H9 (cell line): ENCODE measurements at regions not wholly inside any gene's neighbourhood (a gene's known extent, or its start where the extent isn't known, plus 50 kb on each side); places are given as distances from the start of the nearest gene placed in this dataset.

ENCODE experiments used
- DNase-seq: peaks from one replicate; pipeline ENCODE4 v3.0.0-alpha.2; 2017
- H2AFZ ChIP-seq: one replicate; pipeline ENCODE4 v1.6.1; 2013; ENCODE audit warnings: mild to moderate bottlenecking, low read length, control low read depth, moderate library complexity
- H2AK5ac ChIP-seq: 2 replicates; pipeline ENCODE4 v1.6.1; 2013; ENCODE audit warnings: low read length, control low read depth, mixed read lengths; ENCODE audit not compliant: insufficient read length
- H2BK120ac ChIP-seq: one replicate; pipeline ENCODE4 v1.6.1; 2013; ENCODE audit warnings: low read depth, mild to moderate bottlenecking, low read length, control low read depth, inconsistent platforms; ENCODE audit not compliant: poor library complexity, severe bottlenecking
- H2BK12ac ChIP-seq: 2 replicates; pipeline ENCODE4 v1.6.1; 2013; ENCODE audit warnings: low read length, control low read depth, mixed read lengths, low read depth; ENCODE audit not compliant: insufficient read length
- H2BK15ac ChIP-seq: 2 replicates; pipeline ENCODE4 v1.6.1; 2013; ENCODE audit warnings: low read depth, low read length, control low read depth
- H2BK20ac ChIP-seq: one replicate; pipeline ENCODE4 v1.6.1; 2013; ENCODE audit warnings: low read depth, mild to moderate bottlenecking, low read length, control low read depth, inconsistent platforms; ENCODE audit not compliant: poor library complexity, severe bottlenecking
- H2BK5ac ChIP-seq: 2 replicates; pipeline ENCODE4 v1.6.1; 2013; ENCODE audit warnings: low read length, control low read depth, mixed read lengths; ENCODE audit not compliant: insufficient read length
- H3K14ac ChIP-seq: 2 replicates; pipeline ENCODE4 v1.6.1; 2013; ENCODE audit warnings: low read length, control low read depth; ENCODE audit not compliant: insufficient read depth
- H3K18ac ChIP-seq: 2 replicates; pipeline ENCODE4 v1.6.1; 2013; ENCODE audit warnings: low read depth, mild to moderate bottlenecking, mixed read lengths, low read length, control low read depth; ENCODE audit not compliant: insufficient read length
- H3K23ac ChIP-seq: 2 replicates; pipeline ENCODE4 v1.6.1; 2013; ENCODE audit warnings: low read length, control low read depth, mixed read lengths, low read depth; ENCODE audit not compliant: insufficient read length
- H3K23me2 ChIP-seq: 2 replicates; pipeline ENCODE4 v1.6.1; 2013; ENCODE audit warnings: low read depth, mild to moderate bottlenecking, mixed read lengths, low read length, control low read depth; ENCODE audit not compliant: insufficient read length, poor library complexity, severe bottlenecking
- H3K27ac ChIP-seq: 2 replicates; pipeline ENCODE4 v1.5.1; 2013; ENCODE audit warnings: low read length, control low read depth, mixed read lengths, low read depth; ENCODE audit not compliant: insufficient read length
- H3K27me3 ChIP-seq: 2 replicates; pipeline ENCODE4 v1.6.1; 2013; ENCODE audit warnings: low read length, control low read depth, inconsistent platforms; ENCODE audit not compliant: insufficient read depth
- H3K4ac ChIP-seq: 2 replicates; pipeline ENCODE4 v1.6.1; 2013; ENCODE audit warnings: low read depth, mild to moderate bottlenecking, control low read depth, inconsistent platforms, low read length, moderate library complexity
- H3K4me1 ChIP-seq: 2 replicates; pipeline ENCODE4 v1.6.1; 2013; ENCODE audit warnings: low read length, control low read depth, inconsistent platforms; ENCODE audit not compliant: insufficient read depth
- H3K4me2 ChIP-seq: 2 replicates; pipeline ENCODE4 v1.6.1; 2013; ENCODE audit warnings: low read length, control low read depth, mixed read lengths; ENCODE audit not compliant: insufficient read length, insufficient read depth
- H3K56ac ChIP-seq: 2 replicates; pipeline ENCODE4 v1.6.1; 2013; ENCODE audit warnings: low read depth, mild to moderate bottlenecking, mixed read lengths, low read length, control low read depth; ENCODE audit not compliant: insufficient read length
- H3K79me1 ChIP-seq: 2 replicates; pipeline ENCODE4 v1.6.1; 2013; ENCODE audit warnings: low read depth, mild to moderate bottlenecking, moderate library complexity, low read length, control low read depth, inconsistent platforms; ENCODE audit not compliant: insufficient read depth, poor library complexity, severe bottlenecking
- H3K79me2 ChIP-seq: 2 replicates; pipeline ENCODE4 v1.6.1; 2013; ENCODE audit warnings: low read length, control low read depth, inconsistent platforms; ENCODE audit not compliant: insufficient read depth
- H3K9ac ChIP-seq: 2 replicates; pipeline ENCODE4 v1.6.1; 2013; ENCODE audit warnings: low read length, control low read depth, mixed read lengths; ENCODE audit not compliant: insufficient read length; ENCODE audit errors: extremely low read depth
- H3K9me3 ChIP-seq: one replicate; pipeline ENCODE4 v1.6.1; 2013; ENCODE audit warnings: low read depth, low read length, inconsistent platforms; ENCODE audit not compliant: control insufficient read depth
- H3T11ph ChIP-seq: one replicate; pipeline ENCODE4 v1.6.1; 2013; ENCODE audit warnings: mild to moderate bottlenecking, low read length, control low read depth, inconsistent platforms
- H4K20me1 ChIP-seq: one replicate; pipeline ENCODE4 v1.6.1; 2013; ENCODE audit not compliant: control insufficient read depth, insufficient read length, insufficient read depth
- H4K5ac ChIP-seq: 2 replicates; pipeline ENCODE4 v1.6.1; 2013; ENCODE audit warnings: low read depth, mild to moderate bottlenecking, mixed read lengths, low read length, control low read depth; ENCODE audit not compliant: insufficient read length
- H4K8ac ChIP-seq: replicated peaks from 2 replicates; pipeline ENCODE4 v1.6.1; 2013; ENCODE audit warnings: low read length, control low read depth, mixed read lengths, low read depth; ENCODE audit not compliant: insufficient read length
- H4K91ac ChIP-seq: 2 replicates; pipeline ENCODE4 v1.6.1; 2013; ENCODE audit warnings: low read depth, mild to moderate bottlenecking, moderate library complexity, mixed read lengths, low read length, control low read depth; ENCODE audit not compliant: insufficient read length
- H3K27ac Mint-ChIP-seq, 3 experiments: 2 replicates in 2 of 3; 3 replicates in 1 of 3; pipeline ENCODE4 v1.8.0; 2020 to 2021; ENCODE audit warnings: mixed read lengths in 3 of 3, mild to moderate bottlenecking in 1 of 3, moderate library complexity in 1 of 3
- H3K27me3 Mint-ChIP-seq: 2 replicates; pipeline ENCODE4 v1.8.0; 2021; ENCODE audit warnings: low read depth, mild to moderate bottlenecking, moderate library complexity, mixed read lengths
- H3K36me3 Mint-ChIP-seq, 3 experiments: 2 replicates in 2 of 3; 3 replicates in 1 of 3; pipeline ENCODE4 v1.8.0; 2020 to 2021; ENCODE audit warnings: low read depth in 3 of 3, mixed read lengths in 3 of 3; ENCODE audit not compliant: insufficient read depth in 1 of 3
- H3K4me1 Mint-ChIP-seq, 2 experiments: 2 replicates each; pipeline ENCODE4 v1.8.0; 2020; ENCODE audit warnings: mixed read lengths in 2 of 2
- H3K4me3 Mint-ChIP-seq, 2 experiments: 2 replicates in 1 of 2; 3 replicates in 1 of 2; pipeline ENCODE4 v1.8.0; 2020 to 2021; ENCODE audit warnings: mild to moderate bottlenecking in 2 of 2, mixed read lengths in 2 of 2, moderate library complexity in 1 of 2
- H3K9me3 Mint-ChIP-seq, 2 experiments: 2 replicates in 1 of 2; 3 replicates in 1 of 2; pipeline ENCODE4 v1.8.0; 2020; ENCODE audit warnings: mild to moderate bottlenecking in 2 of 2, mixed read lengths in 2 of 2, moderate library complexity in 1 of 2
- WGBS: extraction: QIAGEN DNeasy Blood & Tissue Kit; methylation state at CpG from one replicate; pipeline ENCODE4 v1.1.7; 2013; ENCODE audit warnings: missing lambda C conversion rate, low lambda C conversion rate, mixed read lengths; ENCODE audit not compliant: insufficient read length; ENCODE audit errors: extremely low coverage; 5-methylcytosine and 5-hydroxymethylcytosine counted together
- TF ChIP-seq, protein P1 (sequence below): fragments of 200-600 bp; sonication (generic); conservative IDR thresholded peaks from 3 replicates; pipeline ENCODE4 v1.8.0; 2021; ENCODE audit warnings: antibody characterized with exemption, mild to moderate bottlenecking

GRCh38 chr14:89524990-89525667 is 108.1 kb upstream of the FOXN3 start:
- peaks cover 15 to 51% of the 10 kb centered on the region in 2 experiments for H3K9me3 Mint-ChIP-seq
- H3K27ac Mint-ChIP-seq = no peak overlapping the region; a peak in 2 of 7 replicates
- H3K18ac ChIP-seq = no peak overlapping the region
- no peak overlapping the region for H4K5ac ChIP-seq
- no peak overlapping the region for H2BK12ac ChIP-seq
- H3K14ac ChIP-seq = no peak overlapping the region
- H3K4ac ChIP-seq = no peak overlapping the region
- H2BK20ac ChIP-seq = no peak overlapping the region
- no peaks in the 10 kb centered on the region for H3K27me3 ChIP-seq
- no peak overlapping the region for H3K4me3 Mint-ChIP-seq
- TF ChIP-seq, protein P1, sequence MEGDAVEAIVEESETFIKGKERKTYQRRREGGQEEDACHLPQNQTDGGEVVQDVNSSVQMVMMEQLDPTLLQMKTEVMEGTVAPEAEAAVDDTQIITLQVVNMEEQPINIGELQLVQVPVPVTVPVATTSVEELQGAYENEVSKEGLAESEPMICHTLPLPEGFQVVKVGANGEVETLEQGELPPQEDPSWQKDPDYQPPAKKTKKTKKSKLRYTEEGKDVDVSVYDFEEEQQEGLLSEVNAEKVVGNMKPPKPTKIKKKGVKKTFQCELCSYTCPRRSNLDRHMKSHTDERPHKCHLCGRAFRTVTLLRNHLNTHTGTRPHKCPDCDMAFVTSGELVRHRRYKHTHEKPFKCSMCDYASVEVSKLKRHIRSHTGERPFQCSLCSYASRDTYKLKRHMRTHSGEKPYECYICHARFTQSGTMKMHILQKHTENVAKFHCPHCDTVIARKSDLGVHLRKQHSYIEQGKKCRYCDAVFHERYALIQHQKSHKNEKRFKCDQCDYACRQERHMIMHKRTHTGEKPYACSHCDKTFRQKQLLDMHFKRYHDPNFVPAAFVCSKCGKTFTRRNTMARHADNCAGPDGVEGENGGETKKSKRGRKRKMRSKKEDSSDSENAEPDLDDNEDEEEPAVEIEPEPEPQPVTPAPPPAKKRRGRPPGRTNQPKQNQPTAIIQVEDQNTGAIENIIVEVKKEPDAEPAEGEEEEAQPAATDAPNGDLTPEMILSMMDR = no peak
- no peak overlapping the region for H3T11ph ChIP-seq
- peaks cover 29 to 51% (median 45%) of the 10 kb centered on the region in 3 experiments for H3K36me3 Mint-ChIP-seq
- H3K27ac ChIP-seq = no peak overlapping the region
- H3K79me2 ChIP-seq = peaks cover 3% of the 10 kb centered on the region; the same call in 1 of the 2 replicates
- H3K4me1 Mint-ChIP-seq = peaks cover 0 to 5% of the 10 kb centered on the region in 2 experiments; a peak in 2 of 4 replicates
- no peaks in the 10 kb centered on the region for H3K23me2 ChIP-seq
- no peak overlapping the region for H4K91ac ChIP-seq
- H3K23ac ChIP-seq = no peak overlapping the region
- H3K9me3 ChIP-seq = no peaks in the 10 kb centered on the region
- no peaks in the 10 kb centered on the region for H4K20me1 ChIP-seq
- no peak overlapping the region for H2AK5ac ChIP-seq
- H2BK120ac ChIP-seq = no peak overlapping the region
- H3K4me2 ChIP-seq = no peak overlapping the region
- no peak overlapping the region for H2BK5ac ChIP-seq
- no CpG with 5 or more reads among the region's 4 CpGs for WGBS
- no peaks in the 10 kb centered on the region for H3K4me1 ChIP-seq
- H4K8ac ChIP-seq = no peak overlapping the region
- H3K56ac ChIP-seq = no peak overlapping the region
- no peak overlapping the region for H2BK15ac ChIP-seq
- no peak for DNase-seq
- H3K9ac ChIP-seq = no peak overlapping the region
- no peak overlapping the region for H2AFZ ChIP-seq
- no peaks in the 10 kb centered on the region for H3K27me3 Mint-ChIP-seq
- H3K79me1 ChIP-seq = no peaks in the 10 kb centered on the region
